GM18507 (cell line): ENCODE measurements at regions not wholly inside any gene's neighbourhood (a gene's known extent, or its start where the extent isn't known, plus 50 kb on each side); places are given as distances from the start of the nearest gene placed in this dataset.
A peak's percentile ranks its signal among the peaks of the same experiment; 100 is the strongest.
"Not testable (repeated sequence)": the region's sequence is repeated elsewhere in the genome, so short reads cannot be mapped to it uniquely, and the experiment has no call there.

ENCODE experiments used
- DNase-seq: peaks from one replicate; pipeline ENCODE4 v3.0.0; 2011; ENCODE audit warnings: low read depth; ENCODE audit not compliant: insufficient read length; ENCODE audit errors: extremely low spot score
- FAIRE-seq: peaks from 2 replicates; lab custom pipeline; 2011; peaks lifted over from hg19 to GRCh38; lab: Jason Lieb, UNC

DNA sequence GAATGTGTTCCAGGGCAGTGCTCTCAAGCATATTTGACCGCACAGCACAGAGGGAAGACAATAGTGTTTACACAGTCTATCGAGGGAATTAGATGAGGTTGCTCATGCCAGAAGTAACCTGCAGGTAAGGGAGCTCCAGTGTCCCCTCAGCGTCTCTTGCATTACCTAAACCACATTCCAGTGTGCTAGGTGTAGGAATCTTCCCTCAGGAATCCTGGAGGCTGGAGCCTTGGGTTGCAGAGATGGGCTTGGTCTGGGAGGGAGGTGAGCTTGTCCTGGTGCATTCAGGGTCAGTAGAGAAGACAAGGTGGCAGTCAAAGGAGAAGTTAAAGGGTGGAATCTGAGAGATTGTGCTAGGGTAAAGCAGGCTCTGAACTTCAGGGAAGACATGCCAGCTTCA lies 56.3 kb downstream of the SOX14 start:
- FAIRE-seq (no peak), DNase-seq (no peak)

DNA sequence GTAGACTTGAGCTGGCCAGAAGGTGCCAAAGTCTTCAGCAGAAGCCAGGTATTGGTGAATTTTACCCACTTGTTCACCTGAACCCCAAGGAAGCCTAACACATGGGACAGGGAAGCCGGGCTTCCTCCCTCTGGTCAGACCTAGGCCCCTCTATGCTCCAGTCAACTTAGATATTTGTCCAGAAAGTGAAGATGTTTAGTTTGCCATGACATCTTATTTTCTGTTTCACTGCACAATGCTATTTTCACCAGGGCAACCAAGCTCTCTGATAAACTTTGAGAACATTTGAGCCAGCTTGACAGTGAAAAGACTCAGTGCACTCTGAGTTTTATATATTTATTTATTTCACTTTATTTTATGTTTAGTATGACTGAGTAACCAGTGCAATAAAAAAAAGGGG lies 71.0 kb downstream of the SOX14 start:
- FAIRE-seq: no peak
- no peak for DNase-seq

DNA sequence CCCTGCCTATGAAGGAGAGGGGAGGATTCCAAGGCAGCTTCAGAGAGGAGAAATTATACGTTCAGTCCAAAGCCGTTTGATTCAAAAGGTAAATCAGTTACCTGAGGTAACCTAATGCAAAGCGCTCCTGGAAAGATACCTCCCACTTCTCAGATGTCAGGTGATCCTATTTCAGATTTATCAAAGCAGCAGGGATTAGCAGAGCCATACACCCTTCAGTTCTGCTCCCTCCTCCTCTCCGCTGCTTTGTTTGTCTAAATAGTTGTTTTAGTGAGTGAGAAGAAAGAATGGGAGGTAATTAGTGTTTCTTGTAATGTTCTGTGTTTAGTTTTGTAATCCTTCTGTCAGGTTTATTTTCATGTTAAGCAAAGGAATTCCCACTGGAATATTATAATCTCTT lies 81.1 kb downstream of the SOX14 start:
- DNase-seq (no peak), FAIRE-seq (no peak)

DNA sequence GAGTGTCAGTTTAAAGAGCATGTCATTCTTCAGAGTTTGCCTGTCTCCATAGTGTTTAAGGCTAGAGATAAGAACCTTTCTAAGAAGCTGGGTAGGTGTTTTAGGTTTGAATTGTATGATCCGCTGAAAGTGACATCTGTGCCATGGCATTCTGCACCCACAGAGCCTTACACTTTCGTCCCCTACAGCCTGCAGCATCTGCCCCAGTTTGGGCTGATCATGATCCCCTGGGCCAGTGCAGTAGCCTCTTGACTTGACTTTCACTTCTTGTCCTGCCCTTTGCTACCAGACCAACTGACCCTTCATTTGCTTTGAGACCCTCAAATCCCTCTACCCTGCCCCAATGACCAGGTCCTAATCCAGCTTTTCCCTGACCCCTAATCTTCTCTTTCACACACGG lies 81.6 kb downstream of the SOX14 start:
- no peak for FAIRE-seq
- DNase-seq: no peak

DNA sequence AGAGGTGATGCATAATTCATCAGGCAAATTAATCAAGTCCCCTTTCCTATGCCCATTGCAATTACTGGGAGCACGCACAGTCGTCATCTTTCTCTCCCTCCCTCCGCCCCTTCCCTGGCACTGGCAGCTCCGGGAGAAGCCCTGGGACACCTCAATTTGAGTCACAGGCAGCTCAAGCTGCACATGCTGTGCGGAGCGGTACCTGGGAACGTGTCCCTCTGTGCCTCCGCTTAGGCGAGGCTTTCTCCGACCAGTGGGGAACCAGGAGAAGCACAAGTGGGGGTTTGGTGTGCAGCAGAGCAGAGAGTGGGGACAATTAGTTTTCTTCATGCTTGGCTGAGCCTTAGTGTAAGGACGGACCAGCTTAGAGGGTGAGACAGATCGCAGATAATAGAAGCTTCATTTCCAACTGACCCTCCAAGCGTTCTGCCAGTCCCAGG lies 88.3 kb downstream of the SOX14 start:
- DNase-seq (no peak), FAIRE-seq (no peak)

DNA sequence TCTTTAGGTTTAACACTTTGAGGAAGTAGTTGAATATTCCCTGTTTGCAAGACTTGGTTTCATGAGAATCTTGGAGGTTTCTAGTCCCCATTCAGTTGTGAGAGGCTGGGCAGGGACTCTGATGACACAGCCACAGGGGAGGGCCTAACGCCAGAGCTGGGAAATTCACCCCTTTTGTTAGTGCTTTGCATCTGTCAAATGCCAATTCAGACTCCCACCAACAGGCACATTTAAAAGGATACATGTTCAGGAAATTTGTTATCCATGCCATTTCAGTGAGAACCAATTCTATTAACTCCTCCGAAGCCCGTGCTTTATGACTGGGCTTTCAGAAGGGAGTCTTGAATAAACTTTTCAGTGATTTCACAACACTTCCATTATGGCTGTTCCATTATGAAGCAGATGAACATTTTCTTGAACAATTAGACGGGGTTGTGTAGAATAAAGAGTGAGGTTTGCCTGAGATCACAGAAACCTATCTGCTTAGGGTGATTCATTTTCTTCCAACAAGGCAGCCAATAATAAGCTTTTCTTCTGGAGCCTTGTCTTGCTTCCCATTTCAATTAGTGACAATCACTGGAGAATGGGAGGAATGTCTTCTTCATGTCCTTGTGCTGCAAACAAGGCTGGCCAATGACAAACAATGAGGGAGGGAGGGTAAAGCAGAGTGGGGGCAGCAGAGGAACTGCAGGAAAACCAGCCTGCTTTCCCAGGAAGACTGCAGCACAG lies 90.6 kb downstream of the SOX14 start:
- FAIRE-seq: no peak
- DNase-seq: no peak

DNA sequence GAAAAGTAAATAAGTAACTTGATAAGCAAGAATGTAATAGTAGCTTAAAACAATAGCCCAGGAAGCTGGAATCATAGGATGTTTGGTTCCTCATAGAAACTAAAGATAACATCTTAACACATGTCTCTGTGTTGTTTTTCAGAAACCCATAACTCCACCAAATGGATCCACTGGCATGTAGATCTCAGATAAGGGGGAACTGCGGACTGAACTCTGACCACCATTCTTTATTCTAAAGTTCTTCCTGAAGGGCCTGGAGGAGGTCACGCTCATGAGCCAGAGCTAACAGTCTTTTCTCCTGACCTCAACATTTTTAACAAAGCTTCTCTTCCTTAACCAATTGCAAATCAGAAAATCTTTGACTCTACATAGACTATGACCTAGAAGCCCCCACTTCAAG lies 101.9 kb downstream of the SOX14 start:
- DNase-seq (no peak), FAIRE-seq (no peak)

DNA sequence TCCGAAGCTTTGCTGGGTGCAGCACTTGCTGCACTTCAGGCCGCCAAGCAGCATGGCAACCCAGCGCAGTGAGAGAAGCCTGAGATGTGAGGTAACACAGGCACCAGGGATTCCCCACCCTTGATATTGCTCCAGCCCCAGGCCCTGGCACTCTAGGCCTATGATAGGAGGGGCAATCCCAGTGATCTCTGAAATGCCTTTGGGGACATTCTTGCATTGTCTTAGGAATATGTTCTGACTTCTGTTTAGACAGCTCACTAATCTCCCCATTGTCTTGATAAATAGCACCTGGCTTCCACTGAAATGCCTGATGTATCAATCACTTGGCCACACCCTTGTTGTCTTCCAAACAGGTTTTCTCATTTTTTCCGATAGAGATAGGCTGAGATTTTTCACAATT lies 102.8 kb downstream of the SOX14 start:
- DNase-seq: no peak
- FAIRE-seq: no peak

DNA sequence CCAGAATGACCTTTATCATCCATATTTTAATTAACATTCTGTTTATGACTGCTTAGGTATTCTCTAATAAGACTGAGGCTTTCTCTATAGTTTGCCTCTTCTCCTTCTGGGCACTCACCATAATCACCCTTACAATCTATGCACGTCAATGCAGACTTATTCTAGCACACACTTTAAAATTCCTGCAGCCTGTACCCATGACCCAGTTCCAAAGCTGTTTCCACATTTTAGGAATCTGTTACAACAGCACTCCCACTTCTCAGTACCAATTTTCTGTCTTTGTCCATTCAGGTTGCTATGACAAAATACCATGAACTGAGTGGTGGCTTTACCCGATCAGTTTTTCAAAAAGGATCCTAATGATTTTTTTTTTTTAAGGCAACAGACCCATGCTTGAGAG lies 103.5 kb downstream of the SOX14 start:
- DNase-seq (no peak), FAIRE-seq (no peak)

DNA sequence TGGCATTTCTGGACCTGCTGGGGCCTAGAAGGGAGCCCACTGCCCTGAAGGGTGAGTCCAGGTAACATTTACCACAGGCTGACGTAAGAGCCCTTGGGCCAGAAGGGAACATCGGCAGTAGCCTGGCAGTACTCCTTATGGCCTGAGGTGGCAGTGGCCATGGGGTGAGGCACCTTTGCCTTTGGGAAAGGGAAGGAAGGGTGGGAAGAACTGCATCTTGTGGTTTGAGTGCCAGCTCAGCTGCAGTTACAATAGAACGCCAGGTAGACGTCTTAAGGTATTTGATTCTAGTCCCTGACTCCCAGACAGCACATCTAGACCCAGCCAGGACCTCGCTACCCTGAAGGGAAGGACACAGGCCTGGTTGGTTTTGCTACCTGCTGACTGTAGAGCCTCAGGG lies 104.9 kb downstream of the SOX14 start:
- FAIRE-seq (no peak), DNase-seq (no peak)

DNA sequence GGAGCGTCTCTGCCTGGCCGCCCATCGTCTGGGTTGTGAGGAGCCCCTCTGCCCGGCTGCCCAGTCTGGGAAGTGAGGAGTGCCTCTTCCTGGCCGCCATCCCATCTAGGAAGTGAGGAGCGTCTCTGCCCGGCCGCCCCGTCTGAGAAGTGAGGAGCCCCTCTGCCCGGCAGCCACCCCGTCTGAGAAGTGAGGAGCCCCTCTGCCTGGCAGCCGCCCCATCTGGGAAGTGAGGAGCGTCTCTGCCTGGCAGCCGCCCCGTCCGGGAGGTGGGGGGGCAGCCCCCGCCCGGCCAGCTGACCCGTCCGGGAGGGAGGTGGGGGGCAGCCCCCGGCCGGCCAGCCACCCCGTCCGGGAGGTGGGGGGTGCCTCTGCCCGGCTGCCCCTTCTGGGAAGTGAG lies 108.5 kb downstream of the SOX14 start:
- FAIRE-seq, DNase-seq: not testable (repeated sequence)

DNA sequence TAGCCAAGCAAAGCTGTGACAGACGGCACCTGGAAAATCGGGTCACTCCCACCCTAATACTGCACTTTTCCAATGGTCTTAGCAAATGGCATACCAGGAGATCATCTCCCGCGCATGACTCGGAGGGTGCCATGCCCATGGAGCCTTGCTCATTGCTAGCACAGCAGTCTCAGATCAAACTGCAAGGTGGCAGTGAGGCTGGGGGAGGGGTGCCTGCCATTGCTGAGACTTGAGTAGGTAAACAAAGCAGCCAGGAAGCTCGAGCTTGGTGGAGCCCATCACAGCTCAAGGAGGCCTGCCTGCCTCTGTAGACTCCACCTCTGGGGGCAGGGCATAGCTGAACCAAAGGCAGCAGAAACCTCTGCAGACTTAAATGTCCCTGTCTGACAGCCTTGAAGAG lies 113.1 kb upstream of the CLDN18 start:
- DNase-seq, FAIRE-seq: not testable (repeated sequence)

DNA sequence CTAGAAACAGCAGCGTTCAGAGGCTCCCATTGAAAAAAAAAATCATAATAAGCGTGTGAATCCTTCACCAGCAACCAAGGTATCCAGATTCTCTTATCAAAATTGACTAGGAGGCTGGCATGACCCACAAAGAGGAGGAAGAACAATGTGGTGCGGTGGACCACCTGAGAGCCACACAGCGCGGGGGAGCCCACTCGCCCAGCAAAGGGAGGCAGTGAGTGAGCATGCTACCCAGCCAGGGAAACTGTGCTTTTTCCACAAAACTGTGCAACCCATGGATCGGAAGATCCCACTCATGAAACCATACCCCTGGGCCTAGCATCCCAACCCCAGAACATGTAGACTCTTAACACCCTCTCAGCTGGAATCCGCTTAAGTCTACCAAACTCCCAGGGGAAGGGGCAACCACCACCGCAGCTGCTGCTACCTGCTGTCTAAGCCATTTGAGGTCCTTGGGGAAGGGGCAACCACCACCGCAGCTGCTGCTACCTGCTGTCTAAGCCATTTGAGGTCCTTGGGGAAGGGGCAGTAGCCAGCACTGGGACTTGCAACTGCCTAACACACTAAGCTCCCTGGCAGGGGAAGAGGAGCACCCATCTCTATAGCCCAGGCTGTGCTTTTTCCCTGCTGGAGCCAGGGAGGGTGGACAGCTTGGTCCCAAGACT lies 102.8 kb upstream of the CLDN18 start:
- DNase-seq (no peak), FAIRE-seq (no peak)

DNA sequence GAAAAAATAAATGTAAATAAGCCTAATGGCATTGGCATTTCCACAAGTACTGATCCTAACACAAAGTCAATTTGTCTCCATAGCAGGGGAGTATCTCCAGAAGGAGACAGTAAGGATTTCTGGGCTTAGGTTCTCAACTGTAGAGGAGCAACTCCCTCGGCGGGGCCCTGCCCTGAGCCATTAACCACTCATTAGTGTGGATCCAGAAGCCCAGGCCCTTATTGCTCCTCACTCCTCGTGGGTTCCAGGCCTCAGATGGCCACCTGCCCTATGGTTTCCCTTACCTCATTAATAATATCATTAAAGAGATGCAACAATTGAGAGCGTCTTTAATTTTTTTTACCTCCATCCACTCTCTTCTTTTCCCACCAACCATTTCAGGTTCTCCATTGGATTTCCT lies 85.3 kb upstream of the CLDN18 start:
- no peak for DNase-seq
- FAIRE-seq: no peak

DNA sequence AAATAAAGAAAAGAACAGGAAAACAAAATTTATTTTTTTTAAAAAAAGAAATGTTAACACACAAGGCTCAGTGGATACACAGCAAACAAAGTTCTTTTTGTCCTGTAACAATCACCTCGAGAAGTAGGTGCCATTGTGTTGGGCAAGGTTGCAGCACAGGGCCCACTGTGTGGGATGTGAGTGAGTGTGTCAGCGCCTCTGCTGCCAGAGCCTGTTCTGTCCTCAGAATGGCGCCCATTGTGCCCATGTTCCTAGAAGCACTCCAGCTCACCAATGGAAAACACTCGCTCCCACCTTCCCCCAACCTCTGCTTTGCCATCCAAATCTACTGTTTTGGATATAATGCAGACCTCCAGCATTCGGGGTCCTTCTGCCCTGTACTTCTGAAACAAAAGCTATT lies 84.9 kb upstream of the CLDN18 start:
- no peak for FAIRE-seq
- DNase-seq: no peak

DNA sequence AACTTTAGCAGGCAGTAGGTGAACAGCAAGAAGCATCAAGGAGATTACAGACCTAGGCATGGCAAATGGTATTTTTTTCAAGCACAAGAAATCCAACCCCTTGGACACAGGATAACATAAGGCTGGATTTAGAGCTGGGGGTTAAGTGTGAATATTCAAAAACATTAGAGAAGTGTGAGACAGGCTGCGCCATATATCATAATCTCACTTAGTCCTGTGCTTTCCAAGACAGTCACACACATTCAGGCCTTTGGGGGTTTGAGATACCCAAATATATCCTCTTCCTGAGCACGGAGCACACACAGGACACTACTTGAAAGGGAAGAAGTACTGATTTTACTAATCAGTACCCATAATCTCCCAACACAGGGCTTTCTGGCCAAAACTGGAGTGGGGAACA lies 83.0 kb upstream of the CLDN18 start:
- no peak for FAIRE-seq

DNA sequence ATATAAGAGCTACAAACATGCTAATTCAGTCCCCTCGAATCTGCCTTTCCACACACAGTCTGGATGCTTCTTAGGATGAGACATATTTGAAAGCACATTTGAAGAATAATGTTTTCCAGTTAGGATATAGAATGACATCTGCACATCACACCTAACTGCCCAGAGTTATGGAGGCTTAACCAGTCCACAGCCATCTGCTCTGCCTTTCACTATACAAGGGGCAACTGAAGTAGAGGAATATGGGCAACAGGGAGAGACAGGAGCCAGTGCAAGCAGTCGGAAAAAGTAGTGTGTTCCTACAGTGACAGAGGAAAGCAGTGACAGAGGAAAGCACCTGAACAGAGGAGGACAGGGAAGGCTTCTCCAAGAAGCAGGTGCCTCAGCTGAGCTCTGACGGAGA lies 79.0 kb upstream of the CLDN18 start:
- no peak for FAIRE-seq
- DNase-seq: no peak

More for the DNA sequence above, 83.0 kb upstream of the CLDN18 start:
- DNase-seq: no peak

DNA sequence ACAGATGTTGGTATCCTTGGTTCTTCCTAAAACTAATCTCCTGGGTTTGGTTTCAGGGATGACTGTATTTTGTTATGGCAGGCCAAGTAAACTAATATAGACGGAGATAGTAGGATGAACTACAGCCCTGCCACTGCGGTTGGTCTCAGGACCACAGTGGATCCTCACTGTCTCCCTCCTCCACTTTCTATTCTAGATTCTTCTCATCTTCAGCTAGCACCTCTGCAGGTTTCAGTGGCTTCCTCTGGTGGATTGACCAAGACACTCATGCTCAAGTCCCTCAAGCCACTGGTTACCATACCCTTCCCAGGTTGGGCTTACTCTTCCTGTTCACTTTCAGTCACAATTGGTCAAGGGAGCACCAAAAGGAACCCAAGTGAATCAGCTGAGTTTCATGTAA lies 71.1 kb upstream of the CLDN18 start:
- no peak for FAIRE-seq
- DNase-seq: no peak

DNA sequence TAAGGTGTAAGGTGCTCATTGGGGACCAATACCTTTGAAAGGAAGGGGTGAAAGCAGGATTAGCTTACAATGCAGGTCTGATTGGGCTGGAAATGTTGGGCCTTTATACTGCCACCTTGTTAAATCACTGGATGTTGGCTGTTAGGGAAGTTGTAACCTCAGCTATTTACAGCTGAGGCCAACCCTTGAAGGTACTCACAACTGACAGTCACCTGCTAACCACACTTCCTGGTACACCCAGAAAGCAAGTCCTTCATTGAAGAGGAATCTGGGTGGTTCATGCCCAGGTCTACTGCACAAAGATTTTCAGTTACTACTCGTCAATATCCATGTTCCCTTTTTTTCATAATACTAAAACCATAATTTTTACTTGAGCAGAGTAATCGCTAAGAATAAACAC lies 65.4 kb upstream of the CLDN18 start:
- no peak for FAIRE-seq
- no peak for DNase-seq

DNA sequence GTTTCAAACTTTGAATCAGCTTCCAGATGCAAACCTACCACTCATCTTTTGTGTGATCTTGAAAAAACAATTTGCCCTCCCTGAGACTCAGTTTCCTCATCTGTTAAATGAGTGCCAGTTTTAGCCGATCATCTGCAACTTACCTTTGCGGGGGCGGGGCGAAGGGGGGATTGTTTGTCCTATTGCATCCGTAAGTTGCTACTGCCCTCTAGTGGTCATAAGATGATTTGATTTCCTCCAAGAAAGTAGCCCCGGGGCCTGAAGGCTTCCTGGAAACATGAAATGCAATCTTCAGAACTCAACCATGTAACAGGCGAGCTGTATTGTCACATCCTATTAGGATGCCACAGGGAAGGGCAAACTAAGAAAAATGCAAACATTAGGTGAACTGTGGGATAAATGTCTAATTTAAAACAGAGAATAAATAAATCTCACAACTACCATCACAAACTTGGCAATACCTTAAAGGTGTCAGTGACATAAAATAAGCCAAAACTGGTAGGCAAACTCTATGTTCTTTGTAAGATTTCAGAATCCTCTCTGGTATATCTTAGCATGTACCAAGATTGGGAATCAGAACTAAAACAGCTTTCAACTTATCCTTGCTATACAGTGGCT lies 63.5 kb upstream of the CLDN18 start:
- peak; percentile 17 for DNase-seq
- peak; percentile 73 for FAIRE-seq

DNA sequence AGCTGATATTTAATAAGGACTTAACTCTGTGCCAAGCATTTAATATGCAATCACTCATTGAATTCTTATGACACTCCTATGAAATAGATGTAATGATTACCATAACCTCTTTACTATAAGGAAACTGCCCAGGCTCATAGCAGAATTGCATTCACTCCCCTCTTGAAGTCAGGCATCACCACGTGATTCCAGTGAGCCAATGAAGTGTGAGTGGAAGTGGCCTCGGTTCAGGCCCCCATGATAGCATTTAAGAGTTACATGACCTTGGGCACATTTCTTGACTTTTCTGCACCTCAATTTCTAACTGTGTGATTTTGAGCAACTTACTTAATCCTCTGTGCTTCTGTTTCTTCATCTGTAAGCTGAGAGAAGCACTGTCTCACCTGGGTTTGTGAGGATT lies 62.8 kb upstream of the CLDN18 start:
- no peak for FAIRE-seq
- DNase-seq: no peak
